DMS 273 (cell line): ENCODE measurements at regions not wholly inside any gene's neighbourhood (a gene's known extent, or its start where the extent isn't known, plus 50 kb on each side); places are given as distances from the start of the nearest gene placed in this dataset.
A peak's percentile ranks its signal among the peaks of the same experiment; 100 is the strongest.

Source experiments
- DNase-seq: peaks from one replicate; lab custom pipeline; 2025; ENCODE audit not compliant: unreplicated experiment; lab: John Stamatoyannopoulos, UW

DNA sequence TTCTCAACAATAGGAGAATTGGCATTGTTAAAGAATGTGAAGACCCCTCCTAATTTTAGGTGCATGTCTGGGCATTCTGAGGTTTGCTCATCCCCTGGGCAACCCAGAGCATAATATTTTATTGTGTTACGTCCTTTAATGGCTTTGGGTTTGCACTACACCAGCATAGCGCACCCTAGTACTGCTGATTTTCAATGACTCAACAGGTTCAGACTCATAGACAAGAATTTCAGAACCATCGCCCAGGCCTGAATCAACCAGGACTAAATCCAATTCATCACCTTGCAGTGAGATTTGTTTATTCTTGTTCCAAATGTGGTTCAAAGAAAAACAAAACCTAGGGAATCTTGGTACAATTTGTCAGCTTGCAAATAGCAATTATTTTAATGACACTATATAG lies 137.8 kb upstream of the PHACTR1 start:
- no peak for DNase-seq

DNA sequence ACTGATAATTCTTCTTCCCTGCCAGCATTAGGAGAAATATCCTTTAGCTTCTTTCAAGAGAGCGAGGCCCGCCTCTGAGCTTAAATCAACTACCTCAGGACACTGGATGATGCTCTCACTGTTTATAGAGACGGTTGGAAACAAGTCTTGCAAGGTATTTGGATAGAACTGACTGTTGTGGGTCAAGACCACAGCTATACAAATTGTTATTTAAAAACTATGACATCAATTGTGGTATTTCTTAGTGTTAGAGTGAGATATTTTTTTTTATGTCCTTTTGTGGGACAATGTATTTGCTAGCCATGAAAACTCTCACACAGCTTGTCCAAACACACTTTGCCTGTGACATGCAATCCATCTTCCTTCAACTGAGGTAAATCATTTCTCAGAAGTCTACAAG lies 136.3 kb upstream of the PHACTR1 start:
- DNase-seq: no peak

DNA sequence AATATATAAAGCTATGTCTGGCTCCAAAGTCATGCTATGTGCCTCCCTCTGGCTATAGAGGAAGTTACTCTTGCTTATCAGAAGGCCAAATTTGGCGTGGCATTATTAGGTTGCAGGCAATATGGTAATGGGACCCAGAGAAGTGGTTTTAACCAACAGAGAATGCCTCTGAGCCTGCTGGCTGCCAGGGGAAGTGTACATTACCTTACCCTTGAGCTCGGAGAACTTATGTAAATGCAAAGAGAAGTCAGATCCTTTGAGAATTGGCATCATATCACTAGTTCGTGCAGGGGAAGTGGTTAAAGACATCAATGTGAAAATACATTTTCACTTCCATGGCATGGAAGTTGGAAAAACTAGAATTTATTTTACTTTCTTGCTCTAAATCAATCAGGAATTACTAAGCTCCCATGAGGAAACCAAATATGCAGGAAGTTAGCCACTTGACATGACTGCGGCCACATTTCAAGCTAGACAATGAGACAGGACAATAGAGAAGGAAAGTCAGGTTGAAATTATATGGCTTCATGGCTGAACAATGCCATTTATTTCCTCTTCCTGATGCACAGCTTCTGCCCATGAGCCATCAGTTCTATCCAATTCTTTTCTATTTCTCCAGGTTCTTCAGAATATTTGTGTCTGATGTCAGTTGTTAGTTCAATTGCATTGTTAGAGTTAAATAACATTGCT lies 134.0 kb upstream of the PHACTR1 start:
- DNase-seq: no peak

DNA sequence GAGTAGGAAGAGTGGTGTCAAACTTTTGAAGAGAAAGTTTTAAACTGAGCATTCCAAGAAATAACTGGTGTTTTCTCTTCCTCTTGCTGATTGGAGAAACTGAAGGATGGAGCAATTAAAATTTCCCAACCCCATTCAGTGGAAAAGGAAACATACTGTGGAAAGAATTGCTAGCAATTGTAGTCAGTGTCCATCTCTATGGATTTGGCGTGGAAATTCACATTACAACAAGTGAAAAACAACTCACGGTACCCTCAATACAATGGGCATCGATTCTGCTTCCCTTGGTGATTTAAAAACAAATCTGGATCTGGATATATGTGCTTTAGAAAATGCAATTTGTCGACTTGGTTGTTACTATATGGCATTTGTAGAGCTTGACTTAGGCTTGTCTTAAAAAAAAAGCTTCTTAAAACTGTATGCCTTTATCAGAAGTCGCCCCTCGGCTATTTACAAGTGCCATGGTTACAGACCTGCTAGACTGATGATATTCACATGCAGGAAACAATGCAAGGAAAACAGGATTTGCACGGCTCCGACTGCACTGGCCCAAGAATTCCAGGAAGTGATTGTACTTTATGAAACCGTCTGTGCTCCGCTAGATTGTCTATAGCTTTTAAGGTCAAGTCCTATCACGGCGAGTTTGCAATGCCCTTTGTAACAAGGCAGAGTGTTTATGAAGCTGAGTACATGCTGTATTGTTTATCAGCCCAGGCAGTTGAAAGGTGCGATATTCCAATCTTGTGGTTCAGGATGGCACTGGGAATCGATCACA lies 131.7 kb upstream of the PHACTR1 start:
- no peak for DNase-seq

DNA sequence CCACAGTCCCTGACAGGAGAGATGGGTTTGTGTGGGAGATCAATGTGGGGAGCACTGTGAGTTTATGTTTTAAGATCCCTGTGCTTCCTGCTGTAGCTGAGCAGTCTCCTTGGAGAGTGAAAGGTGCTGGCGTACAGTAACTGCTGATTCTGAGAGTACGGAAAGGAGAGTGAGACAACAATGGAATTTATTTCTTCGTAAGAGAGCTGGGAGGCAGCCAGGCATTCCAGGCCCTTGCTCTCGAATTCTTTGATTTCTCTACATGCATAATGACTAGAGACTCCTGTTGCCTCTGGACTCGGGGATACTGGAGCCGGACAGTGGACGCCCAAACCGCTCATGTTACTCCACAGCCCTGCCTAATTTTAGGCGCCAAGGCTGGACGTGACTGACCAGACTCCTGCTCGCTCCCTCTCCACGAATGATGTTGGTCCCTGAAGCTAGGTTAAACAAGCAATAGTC lies 131.0 kb upstream of the PHACTR1 start:
- no peak for DNase-seq

DNA sequence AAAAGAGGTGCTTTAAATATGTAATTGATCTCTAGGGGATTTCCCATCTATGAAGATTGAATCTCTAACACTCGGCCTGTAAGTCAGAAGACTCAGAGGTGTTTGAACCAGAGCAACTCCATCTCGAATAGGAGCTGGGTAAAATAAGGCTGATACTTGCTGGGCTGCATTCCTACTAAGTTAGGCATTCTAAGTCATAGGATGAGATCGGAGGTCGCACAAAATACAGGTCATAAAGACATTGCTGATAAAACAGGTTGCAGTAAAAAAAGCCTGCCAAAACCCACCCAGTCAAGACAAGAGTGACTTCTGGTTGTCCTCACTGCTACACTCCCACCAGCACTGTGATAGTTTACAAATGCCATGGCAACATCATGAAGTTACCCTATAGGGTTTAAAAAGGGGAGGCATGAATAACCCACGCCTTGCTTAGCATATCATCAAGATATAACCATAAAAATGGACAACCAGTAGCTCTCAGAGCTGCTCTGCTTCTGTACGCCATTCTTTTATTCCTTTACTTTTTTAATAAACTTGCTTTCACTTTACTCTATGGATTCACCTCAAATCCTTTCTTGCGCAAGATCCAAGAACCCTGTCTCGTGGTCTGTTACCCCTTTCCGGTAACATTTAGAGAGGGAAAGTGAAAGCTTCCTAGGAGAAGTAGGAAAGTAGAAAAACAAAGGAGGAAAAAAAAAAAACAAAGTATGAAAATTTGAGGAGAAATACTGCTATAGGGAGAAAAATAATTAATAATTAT lies 129.7 kb upstream of the PHACTR1 start:
- no peak for DNase-seq

DNA sequence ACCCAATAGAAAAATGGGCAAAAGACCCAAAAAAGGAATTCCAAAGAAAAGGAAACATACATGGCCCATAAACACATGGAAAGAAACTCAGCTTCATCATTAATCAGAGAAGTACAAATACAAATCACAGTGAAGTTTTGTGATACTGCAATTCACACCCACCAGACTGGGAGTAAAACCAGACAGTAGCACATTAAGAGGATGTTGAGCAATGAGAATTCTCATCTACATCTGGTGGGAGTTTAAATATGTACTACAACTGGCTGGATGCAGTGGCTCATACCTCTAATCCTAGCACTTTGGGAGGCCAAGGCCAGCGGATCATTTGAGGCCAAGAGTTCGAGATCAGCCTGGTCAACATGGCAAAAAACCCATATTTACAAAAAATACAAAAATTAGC lies 125.7 kb upstream of the PHACTR1 start:
- DNase-seq: no peak

DNA sequence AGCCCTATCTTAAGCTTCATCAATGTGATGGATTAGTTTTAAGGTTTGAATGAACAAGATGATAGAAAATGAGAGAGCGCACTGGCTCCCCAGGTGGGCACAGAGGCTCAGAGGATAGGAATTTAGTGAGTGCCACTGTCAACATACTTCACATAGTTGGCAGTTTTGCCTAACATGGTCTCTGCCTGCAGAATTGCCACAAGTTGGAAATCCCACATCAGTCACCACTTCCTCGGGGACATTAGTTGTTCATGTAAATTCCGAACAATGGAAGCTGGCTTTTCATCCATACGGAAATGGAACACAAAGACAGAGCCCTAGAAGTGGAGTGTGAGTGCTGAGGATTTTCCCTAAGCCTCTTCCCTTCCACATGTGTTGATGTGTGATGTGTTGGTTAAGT lies 123.9 kb upstream of the PHACTR1 start:
- DNase-seq: no peak

DNA sequence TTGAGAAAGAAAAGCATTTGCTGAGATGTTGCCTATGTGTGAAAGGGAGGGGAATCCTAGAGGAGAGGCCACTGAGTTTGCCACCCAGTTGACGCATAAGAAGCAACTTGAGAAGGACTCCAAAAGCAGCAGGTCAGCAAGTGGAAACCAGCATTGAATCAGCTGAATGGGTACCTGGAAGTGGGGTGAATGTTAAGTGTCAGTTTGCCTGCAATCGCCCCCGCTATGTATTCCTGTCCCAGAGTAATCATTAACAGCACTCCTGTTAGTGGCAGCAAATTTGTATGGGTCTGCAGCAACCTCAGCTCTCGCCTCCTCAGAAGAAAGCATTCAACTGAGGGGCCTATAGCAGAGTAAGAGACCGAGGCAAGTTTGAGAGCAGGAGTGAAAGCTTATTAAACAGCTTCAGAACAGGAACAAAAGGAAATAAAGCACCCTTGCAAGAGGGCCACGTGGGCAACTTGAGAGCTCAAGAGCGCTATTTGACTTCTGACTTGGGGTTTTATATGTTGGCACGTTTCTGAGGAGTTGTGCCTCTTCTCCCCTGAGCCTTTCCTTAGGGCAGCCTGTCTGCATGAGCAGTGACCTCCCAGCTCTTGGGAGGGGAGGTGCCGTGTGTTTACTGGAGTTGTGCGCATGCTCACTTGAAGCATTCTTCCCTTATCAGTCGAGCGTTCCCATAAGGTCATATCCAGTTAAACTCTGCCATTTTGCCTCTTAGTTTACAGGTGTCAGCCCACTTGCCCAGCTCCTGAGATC lies 122.6 kb upstream of the PHACTR1 start:
- no peak for DNase-seq

DNA sequence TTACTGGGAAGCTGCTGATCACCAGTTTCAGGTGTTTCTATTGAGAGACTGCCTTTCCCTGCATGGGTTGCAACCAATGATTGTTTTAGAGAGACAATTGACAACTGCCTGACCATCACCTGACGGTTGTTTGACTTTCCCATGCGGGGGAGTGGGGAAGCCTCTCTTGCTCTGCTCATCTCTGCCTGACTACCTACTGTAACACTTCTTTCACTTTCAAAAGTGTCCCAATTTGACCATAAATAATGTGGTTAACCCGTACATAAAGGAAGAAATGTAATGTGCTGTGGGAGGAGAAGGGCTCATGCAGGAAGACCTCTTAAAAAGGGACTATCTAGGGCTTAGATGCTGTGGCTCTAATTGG lies 122.1 kb upstream of the PHACTR1 start:
- no peak for DNase-seq

DNA sequence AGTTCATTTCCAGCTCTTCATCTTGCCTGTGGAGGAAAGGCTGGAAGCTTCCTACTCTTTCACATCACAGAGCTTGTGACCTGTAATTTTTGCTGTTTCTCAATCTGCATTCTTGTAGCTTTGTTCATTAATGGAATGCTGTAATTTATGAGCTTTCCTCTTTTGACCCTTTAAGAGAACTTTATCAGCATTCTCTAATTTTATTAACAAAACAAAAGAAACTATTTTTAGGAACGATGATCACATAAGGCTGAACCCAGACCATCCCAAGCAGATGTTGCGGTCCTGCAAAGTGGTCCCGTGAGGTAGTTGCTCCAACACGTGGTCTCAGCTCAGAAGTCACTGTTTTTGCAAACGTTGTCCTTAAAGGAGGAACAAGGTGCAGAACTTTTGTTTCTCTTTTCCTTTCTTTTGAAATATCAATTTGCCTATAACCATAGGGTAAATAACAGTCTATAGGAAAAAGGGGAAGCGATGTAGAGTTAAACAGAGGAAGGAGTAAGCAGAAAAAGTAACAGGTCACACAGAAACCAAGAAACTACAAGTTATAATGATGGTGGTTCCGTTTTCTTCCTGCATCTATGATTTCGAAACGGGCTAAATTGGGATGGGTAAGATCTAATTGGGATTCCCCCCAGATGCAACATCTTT lies 121.3 kb upstream of the PHACTR1 start:
- no peak for DNase-seq

DNA sequence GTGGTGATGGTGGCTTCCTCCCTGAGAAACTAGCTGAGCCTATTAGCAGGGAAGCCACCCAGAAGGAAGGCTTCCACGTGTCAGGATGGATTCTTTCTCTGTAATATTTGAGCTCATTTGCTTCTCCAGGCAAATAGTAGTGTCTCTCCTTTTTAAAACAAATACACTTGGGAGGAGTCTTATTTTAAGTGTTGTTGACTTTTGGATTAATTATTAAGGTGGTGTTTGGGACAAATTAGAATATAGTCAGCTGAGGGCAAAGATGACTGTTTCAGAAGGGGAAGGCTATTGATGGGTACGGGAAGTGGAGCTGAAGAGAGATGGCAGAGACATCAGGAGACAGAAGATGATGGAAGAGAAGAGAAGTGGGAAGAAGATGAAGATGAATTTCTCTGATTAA lies 119.8 kb upstream of the PHACTR1 start:
- DNase-seq: no peak

DNA sequence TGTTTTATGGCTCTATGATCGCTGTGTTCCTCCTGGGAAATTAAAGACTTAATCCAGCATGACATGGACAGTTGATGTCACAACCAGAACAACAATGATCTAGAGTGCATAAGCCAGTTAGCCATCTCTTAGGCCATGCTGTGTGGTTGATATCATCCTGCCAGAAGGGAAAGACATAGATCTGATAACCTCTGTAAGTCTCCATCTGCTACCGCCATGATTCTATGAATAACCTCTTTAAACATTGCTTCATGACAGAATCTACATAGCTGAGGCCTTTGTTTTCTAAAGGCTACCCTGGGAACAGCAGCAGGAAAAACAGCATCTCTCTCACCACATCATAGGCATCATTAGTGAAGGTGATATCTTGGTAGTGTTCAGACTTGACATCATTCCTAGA lies 117.6 kb upstream of the PHACTR1 start:
- DNase-seq: no peak

DNA sequence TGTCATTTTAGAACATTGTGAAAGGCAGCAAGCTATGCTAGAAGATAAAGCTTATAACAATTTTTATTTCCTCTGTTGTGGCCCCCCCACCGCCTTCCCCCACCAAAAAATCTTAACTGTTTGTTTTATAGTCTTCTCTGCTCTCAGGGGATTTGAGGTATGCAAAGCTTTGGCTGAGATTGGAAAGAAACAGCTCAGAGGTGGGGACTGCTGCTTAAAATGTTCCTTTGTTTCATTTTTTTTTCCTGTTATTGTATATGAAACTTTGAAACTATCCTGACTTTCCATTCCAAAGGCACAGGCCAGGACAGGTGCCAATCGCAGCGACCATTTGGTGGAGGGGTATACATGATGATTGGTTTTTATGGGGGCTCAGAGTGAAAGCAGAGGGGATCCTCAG lies 114.7 kb upstream of the PHACTR1 start:
- DNase-seq: no peak

DNA sequence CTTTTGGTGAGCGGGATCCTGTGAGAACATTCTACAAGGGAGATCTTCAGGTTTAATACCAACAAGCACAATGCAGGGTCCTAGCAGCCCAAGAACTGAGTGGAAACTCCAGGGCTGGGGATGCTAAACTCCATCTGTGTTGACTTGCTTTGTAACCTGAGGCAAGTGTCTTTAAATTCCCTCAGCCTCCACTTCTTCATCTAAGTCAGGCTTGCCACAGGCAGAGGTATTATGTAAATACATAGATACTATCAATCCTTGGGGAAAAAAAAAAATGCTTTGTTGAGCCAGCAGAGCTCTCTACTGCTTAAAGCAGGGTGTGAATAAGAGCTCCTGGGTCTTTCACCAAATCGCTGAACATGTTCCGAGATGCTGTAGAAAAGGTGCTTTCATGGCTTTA lies 114.2 kb upstream of the PHACTR1 start:
- no peak for DNase-seq

DNA sequence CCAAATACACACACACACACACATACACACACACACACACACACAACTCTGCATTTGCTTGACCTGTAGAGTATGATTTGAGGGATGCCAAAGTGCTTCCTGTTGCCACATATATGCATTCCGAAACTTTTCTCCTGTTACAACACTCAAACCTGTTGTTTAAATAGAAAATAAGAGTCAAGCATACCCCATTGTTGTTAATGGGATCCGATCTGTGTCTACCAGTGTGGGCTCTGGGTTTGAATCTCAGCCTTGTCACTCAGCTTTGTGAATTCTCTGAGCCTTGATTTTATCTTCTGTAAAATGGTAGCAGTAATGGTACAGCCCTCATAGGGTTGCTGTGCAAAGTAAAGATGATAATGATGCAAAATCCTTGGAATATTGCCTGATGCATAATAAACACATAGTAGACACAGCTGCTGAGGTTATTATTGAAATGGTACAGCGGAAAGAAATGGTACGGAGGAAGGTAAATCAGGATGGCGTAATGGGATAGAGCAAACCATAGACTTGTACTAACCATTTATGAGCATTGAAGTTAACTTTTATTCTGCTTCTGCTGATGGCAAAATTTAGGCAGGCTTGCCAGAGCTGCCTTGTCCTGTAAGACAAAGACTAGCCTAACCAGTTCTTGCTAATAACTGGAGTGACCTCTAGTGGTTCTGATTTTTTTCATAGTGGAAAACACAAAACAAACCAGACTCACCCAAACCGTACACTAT lies 113.5 kb upstream of the PHACTR1 start:
- DNase-seq: peak; percentile 13

DNA sequence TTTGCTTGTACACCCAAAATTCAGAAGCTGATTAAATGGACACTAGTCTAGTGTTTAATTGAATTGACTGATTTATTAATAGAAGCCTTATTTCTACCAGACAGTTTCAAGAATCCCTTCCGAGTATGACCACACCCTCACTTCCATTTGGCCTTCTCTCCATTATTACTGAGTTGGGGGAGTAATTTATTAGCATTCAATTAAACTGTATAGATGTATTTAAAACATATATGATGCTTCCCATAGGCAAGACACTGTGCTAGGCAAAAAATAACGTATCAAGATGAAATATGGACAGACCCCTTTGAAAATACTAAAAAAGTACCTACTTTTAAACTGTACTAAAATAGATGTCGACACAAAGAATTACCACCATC lies 112.9 kb upstream of the PHACTR1 start:
- no peak for DNase-seq

DNA sequence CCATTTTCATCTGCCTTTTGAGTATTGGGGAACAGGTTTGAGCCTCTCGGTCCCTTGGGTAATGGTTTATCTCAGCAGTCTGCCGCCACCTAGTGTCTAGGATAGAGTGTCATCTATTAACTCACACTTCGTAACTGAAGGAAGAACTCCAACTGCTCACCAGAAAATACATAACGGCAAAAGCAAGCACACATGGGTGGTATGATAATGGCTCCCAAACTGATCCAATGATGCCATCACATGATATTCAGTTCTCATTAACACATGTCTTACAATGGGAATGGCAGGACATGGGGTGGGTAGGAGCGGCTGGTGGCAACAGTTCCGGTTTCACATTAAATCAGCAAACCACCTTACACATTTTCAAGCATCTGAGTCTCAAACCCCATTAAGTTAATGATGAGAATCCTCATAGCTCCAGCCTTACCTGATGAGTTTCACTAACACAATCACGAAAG lies 110.7 kb upstream of the PHACTR1 start:
- DNase-seq: peak; percentile 69

DNA sequence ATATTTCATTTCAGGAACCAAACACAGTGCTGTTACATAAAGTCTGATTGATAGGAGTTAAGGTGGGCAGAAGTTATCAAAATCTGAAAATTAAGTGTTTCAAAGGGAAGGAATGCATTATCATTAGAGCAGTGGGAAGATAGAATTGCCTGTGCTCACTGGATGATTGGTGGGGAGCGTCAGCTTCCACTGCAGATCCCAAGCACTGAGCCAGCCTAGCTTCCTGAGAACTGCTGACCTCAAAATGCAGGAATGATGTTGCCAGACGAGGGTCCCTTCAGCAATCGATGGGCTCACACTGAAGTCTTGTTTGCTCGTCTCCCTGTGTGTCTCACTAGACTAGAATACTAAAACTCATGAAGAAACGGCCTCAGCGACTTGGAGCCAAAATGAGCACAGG lies 110.0 kb upstream of the PHACTR1 start:
- no peak for DNase-seq
